Fibroblast of lung (primary cell): ENCODE measurements at regions not wholly inside any gene's neighbourhood (a gene's known extent, or its start where the extent isn't known, plus 50 kb on each side); places are given as distances from the start of the nearest gene placed in this dataset.

ENCODE experiments used
- DNase-seq, 2 donors: peaks; one replicate each; pipeline versions ENCODE4 v3.0.0 to v3.0.0-alpha.2; 2010; ENCODE audit warnings: low read depth in 2 of 2
- H2AFZ ChIP-seq: 2 replicates; pipeline ENCODE4 v1.5.1; 2012; ENCODE audit warnings: low read length, control low read depth, inconsistent platforms
- H3K27ac ChIP-seq: 2 replicates; pipeline ENCODE4 v1.5.1; 2011; ENCODE audit warnings: low read length, control low read depth; ENCODE audit not compliant: insufficient read depth
- H3K27me3 ChIP-seq: 2 replicates; pipeline ENCODE4 v1.5.1; 2011; ENCODE audit warnings: mild to moderate bottlenecking, low read length; ENCODE audit not compliant: control insufficient read depth, insufficient read depth
- H3K36me3 ChIP-seq: 2 replicates; pipeline ENCODE4 v1.5.1; 2011; ENCODE audit warnings: low read length; ENCODE audit not compliant: control insufficient read depth, insufficient read depth
- H3K4me1 ChIP-seq: 2 replicates; pipeline ENCODE4 v1.5.1; 2011; ENCODE audit warnings: low read length; ENCODE audit not compliant: control insufficient read depth, insufficient read depth; ENCODE audit errors: extremely low read depth
- H3K4me2 ChIP-seq: 2 replicates; pipeline ENCODE4 v1.5.1; 2011; ENCODE audit warnings: low read length, control low read depth; ENCODE audit not compliant: insufficient read depth; ENCODE audit errors: extremely low read depth
- H3K4me3 ChIP-seq, 4 experiments: fragments of 200-600 bp in 1 of 4; sonication (generic) in 1 of 4; replicated peaks in 1 of 4; 2 replicates each; pipeline ENCODE4 v1.5.1; 2011 to 2016; ENCODE audit warnings: low read length in 4 of 4, low read depth in 3 of 4, mild to moderate bottlenecking in 3 of 4, control low read depth in 2 of 4, inconsistent platforms in 1 of 4, mixed read lengths in 1 of 4; ENCODE audit not compliant: insufficient read depth in 1 of 4; ENCODE audit errors: control extremely low read depth in 1 of 4
- H3K79me2 ChIP-seq: 2 replicates; pipeline ENCODE4 v1.5.1; 2012; ENCODE audit warnings: mild to moderate bottlenecking, low read length, inconsistent platforms; ENCODE audit not compliant: control insufficient read depth, insufficient read depth
- H3K9ac ChIP-seq: 2 replicates; pipeline ENCODE4 v1.5.1; 2011; ENCODE audit warnings: mild to moderate bottlenecking, low read length, control low read depth; ENCODE audit not compliant: insufficient read depth
- H3K9me3 ChIP-seq: 2 replicates; pipeline ENCODE4 v1.5.1; 2012; ENCODE audit warnings: low read depth, low read length; ENCODE audit not compliant: control insufficient read depth, insufficient read depth
- H4K20me1 ChIP-seq: 2 replicates; pipeline ENCODE4 v1.5.1; 2011; ENCODE audit warnings: low read length; ENCODE audit not compliant: control insufficient read depth, insufficient read depth; ENCODE audit errors: extremely low read depth
- CTCF ChIP-seq, 2 donors: IDR thresholded peaks in 1 of 2; conservative IDR thresholded peaks in 1 of 2; 1 replicate in 1 of 2; 2 replicates in 1 of 2; pipeline ENCODE4 v1.5.1; 2011 to 2012; ENCODE audit warnings: low read length in 2 of 2, control low read depth in 1 of 2, inconsistent platforms in 1 of 2, low read depth in 1 of 2, mild to moderate bottlenecking in 1 of 2
- EZH2 ChIP-seq: IDR thresholded peaks from 2 replicates; pipeline ENCODE4 v1.5.1; 2012; ENCODE audit warnings: low read length, control low read depth, mild to moderate bottlenecking; ENCODE audit errors: missing control alignments

GRCh38 chr10:75288140-75288711, 52.5 kb upstream of the COMTD1 start:
- H3K79me2 ChIP-seq, result no peaks in the 10 kb centered on the region
- no peaks in the 10 kb centered on the region for H4K20me1 ChIP-seq
- H3K27me3 ChIP-seq, result peaks cover 40% of the 10 kb centered on the region
- no peaks in the 10 kb centered on the region for H3K36me3 ChIP-seq
- no peak overlapping the region for H3K4me2 ChIP-seq
- no peaks in the 10 kb centered on the region for H3K4me1 ChIP-seq
- H3K27ac ChIP-seq, result no peak overlapping the region
- no peak overlapping the region for H2AFZ ChIP-seq
- no peak overlapping the region for H3K9ac ChIP-seq
- no peak for TF ChIP-seq CTCF (conservative IDR thresholded peaks at IDR 0.05 in 1 of 2, IDR thresholded peaks at IDR 0.05 in 1 of 2; ENCODE audit: low read depth in 1 of 2, low read length in 2 of 2)
- no peak for TF ChIP-seq EZH2
- H3K4me3 ChIP-seq, result no peak overlapping the region
- DNase-seq, result no peak
- no peaks in the 10 kb centered on the region for H3K9me3 ChIP-seq

- Histone ChIP-seq H3K79me2 (no peaks in the 10 kb centered on the region), H3K9me3 (no peaks in the 10 kb centered on the region), H3K4me2 (no peak overlapping the region), H3K27ac (no peak overlapping the region), H3K4me1 (no peaks in the 10 kb centered on the region), H2AFZ (no peak overlapping the region), H3K36me3 (no peaks in the 10 kb centered on the region), H4K20me1 (no peaks in the 10 kb centered on the region), H3K4me3 (no peak overlapping the region), H3K9ac (no peak overlapping the region), H3K27me3 (peaks cover 34% of the 10 kb centered on the region)
- TF ChIP-seq EZH2 (no peak), CTCF (conservative IDR thresholded peaks at IDR 0.05 in 1 of 2, IDR thresholded peaks at IDR 0.05 in 1 of 2; ENCODE audit: low read depth in 1 of 2, low read length in 2 of 2) (no peak)
- DNase-seq, result peak in 1 of 2 donors; percentile 12
These were observed 51.9 kb upstream of the COMTD1 start for GRCh38 chr10:75287697-75288096.

GRCh38 chr10:75286901-75287300, 51.1 kb upstream of the COMTD1 start:
- peaks cover 31% of the 10 kb centered on the region for H3K27me3 ChIP-seq
- no peaks in the 10 kb centered on the region for H3K36me3 ChIP-seq
- H3K79me2 ChIP-seq, result no peaks in the 10 kb centered on the region

More at GRCh38 chr10:75286901-75287300, 51.1 kb upstream of the COMTD1 start:
- H3K4me1 ChIP-seq, result no peaks in the 10 kb centered on the region
- no peaks in the 10 kb centered on the region for H4K20me1 ChIP-seq
- DNase-seq, result no peak
- TF ChIP-seq EZH2, result no peak
- TF ChIP-seq CTCF (conservative IDR thresholded peaks at IDR 0.05 in 1 of 2, IDR thresholded peaks at IDR 0.05 in 1 of 2; ENCODE audit: low read depth in 1 of 2, low read length in 2 of 2), result no peak
- no peak overlapping the region for H3K4me2 ChIP-seq
- H3K27ac ChIP-seq, result no peak overlapping the region
- no peaks in the 10 kb centered on the region for H3K9me3 ChIP-seq
- H3K4me3 ChIP-seq, result no peak overlapping the region
- no peak overlapping the region for H3K9ac ChIP-seq
- no peak overlapping the region for H2AFZ ChIP-seq
